Neural cell (in vitro differentiated cells): ENCODE measurements at regions not wholly inside any gene's neighbourhood (a gene's known extent, or its start where the extent isn't known, plus 50 kb on each side); places are given as distances from the start of the nearest gene placed in this dataset.

Source experiments
- H2AFZ ChIP-seq: fragments of 200-600, 300-800 bp; sonication (generic), shearing (Covaris generic); 2 replicates; pipeline ENCODE4 v1.6.0; 2014; ENCODE audit warnings: low read depth, mild to moderate bottlenecking, antibody characterized with exemption, low read length, moderate library complexity
- H3F3A ChIP-seq: fragments of 200-600 bp; shearing (Covaris generic); 2 replicates; pipeline ENCODE4 v1.6.1; 2016; ENCODE audit warnings: mild to moderate bottlenecking, moderate library complexity, mixed read lengths, antibody characterized with exemption, low read length; ENCODE audit not compliant: insufficient read depth, poor library complexity, severe bottlenecking
- H3K27ac ChIP-seq: fragments of 200-600, 300-800 bp; sonication (generic), shearing (Covaris generic); 2 replicates; pipeline ENCODE4 v1.5.1; 2014; ENCODE audit warnings: mild to moderate bottlenecking, low read length, moderate library complexity
- H3K27me3 ChIP-seq: fragments of 300-800, 200-600 bp; sonication (generic), shearing (Covaris generic); 2 replicates; pipeline ENCODE4 v1.6.0; 2014; ENCODE audit warnings: mild to moderate bottlenecking, low read depth, low read length, moderate library complexity; ENCODE audit not compliant: insufficient read depth
- H3K36me3 ChIP-seq: fragments of 300-800, 200-600 bp; sonication (generic), shearing (Covaris generic); 2 replicates; pipeline ENCODE4 v1.5.1; 2014; ENCODE audit warnings: mild to moderate bottlenecking, antibody characterized with exemption, low read length, moderate library complexity; ENCODE audit not compliant: insufficient read depth
- H3K4me2 ChIP-seq: fragments of 300-800, 200-600 bp; sonication (generic), shearing (Covaris generic); 2 replicates; pipeline ENCODE4 v1.6.0; 2014; ENCODE audit warnings: mild to moderate bottlenecking, low read length
- H3K4me3 ChIP-seq: fragments of 300-800, 200-600 bp; sonication (generic), shearing (Covaris generic); 2 replicates; pipeline ENCODE4 v1.5.1; 2014; ENCODE audit warnings: mild to moderate bottlenecking, low read length, moderate library complexity
- H3K79me2 ChIP-seq: fragments of 200-600 bp; shearing (Covaris generic); replicated peaks from 2 replicates; pipeline ENCODE4 v1.6.0; 2014; ENCODE audit warnings: mild to moderate bottlenecking, low read length, moderate library complexity; ENCODE audit not compliant: insufficient read depth
- H3K9ac ChIP-seq: fragments of 300-800, 200-600 bp; sonication (generic), shearing (Covaris generic); 2 replicates; pipeline ENCODE4 v1.6.1; 2016; ENCODE audit warnings: mild to moderate bottlenecking, low read length, mixed read lengths
- H3K9me2 ChIP-seq: fragments of 200-600 bp; shearing (Covaris generic); 2 replicates; pipeline ENCODE4 v1.6.1; 2016; ENCODE audit warnings: mild to moderate bottlenecking, low read length, mixed read lengths; ENCODE audit not compliant: insufficient read depth
- H3K9me3 ChIP-seq: fragments of 200-600, 300-800 bp; sonication (generic), shearing (Covaris generic); 2 replicates; pipeline ENCODE4 v1.6.1; 2016; ENCODE audit warnings: mild to moderate bottlenecking, mixed run types, low read length, moderate library complexity, mixed read lengths
- H4K20me1 ChIP-seq: fragments of 200-600 bp; shearing (Covaris generic); 2 replicates; pipeline ENCODE4 v1.6.1; 2016; ENCODE audit warnings: mild to moderate bottlenecking, mixed run types; ENCODE audit not compliant: insufficient read depth
- EP300 ChIP-seq: fragments of 450-650 bp; conservative IDR thresholded peaks from 2 replicates; pipeline ENCODE4 v1.6.1; 2014; ENCODE audit warnings: antibody characterized with exemption, mild to moderate bottlenecking, moderate library complexity; ENCODE audit not compliant: poor library complexity, severe bottlenecking
- EZH2 ChIP-seq: fragments of 200-600, 300-800 bp; shearing (Covaris generic), sonication (generic); IDR thresholded peaks from 2 replicates; pipeline ENCODE4 v1.6.1; 2014; ENCODE audit warnings: antibody characterized with exemption, low read length, borderline replicate concordance, mild to moderate bottlenecking; ENCODE audit not compliant: insufficient read depth, poor library complexity, severe bottlenecking
- MXI1 ChIP-seq: fragments of 450-650 bp; conservative IDR thresholded peaks from 2 replicates; pipeline ENCODE4 v1.6.1; 2014; ENCODE audit warnings: antibody characterized with exemption, mild to moderate bottlenecking; ENCODE audit not compliant: poor library complexity, severe bottlenecking
- POLR2AphosphoS5 ChIP-seq: IDR thresholded peaks from 2 replicates; pipeline ENCODE4 v1.6.1; 2012
- RAD21 ChIP-seq: fragments of 450-650 bp; conservative IDR thresholded peaks from 2 replicates; pipeline ENCODE4 v1.6.1; 2014; ENCODE audit warnings: antibody characterized with exemption, mild to moderate bottlenecking, moderate library complexity
- SMC3 ChIP-seq: fragments of 450-650 bp; conservative IDR thresholded peaks from 2 replicates; pipeline ENCODE4 v1.6.1; 2014; ENCODE audit warnings: antibody characterized with exemption, mild to moderate bottlenecking, moderate library complexity; ENCODE audit not compliant: poor library complexity
- TAF1 ChIP-seq: IDR thresholded peaks from 2 replicates; pipeline ENCODE4 v1.6.1; 2012; ENCODE audit warnings: low read depth
- TF ChIP-seq, protein P1 (sequence below): IDR thresholded peaks from 2 replicates; pipeline ENCODE4 v1.6.1; 2012; ENCODE audit warnings: borderline replicate concordance
- TF ChIP-seq, protein P2 (sequence below): fragments of 450-650 bp; IDR thresholded peaks from 2 replicates; pipeline ENCODE4 v1.5.1; 2014; ENCODE audit warnings: antibody characterized with exemption, mild to moderate bottlenecking, moderate library complexity; ENCODE audit not compliant: poor library complexity, severe bottlenecking

DNA sequence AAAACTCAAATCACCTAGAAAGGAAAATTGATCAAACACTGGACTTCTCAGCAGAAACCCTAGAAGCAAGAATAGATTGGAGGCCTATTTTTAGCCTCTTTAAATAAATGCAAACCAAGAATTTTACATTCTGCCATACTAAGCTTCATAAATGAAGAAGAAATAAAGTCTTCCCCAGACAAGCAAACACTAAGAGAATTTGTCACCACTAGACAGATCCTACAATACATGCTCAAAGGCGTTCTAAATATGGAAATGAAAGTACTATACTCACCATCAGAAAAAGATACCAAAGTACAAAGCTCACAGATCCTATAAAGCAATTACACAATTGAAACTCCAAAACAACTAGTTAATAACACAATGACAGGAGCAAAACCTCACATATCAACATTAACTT lies 578.1 kb downstream of the UQCRFS1 start:
- Histone ChIP-seq H4K20me1 (no peaks in the 10 kb centered on the region), H2AFZ (no peak overlapping the region), H3K79me2 (no peaks in the 10 kb centered on the region), H3K4me2 (no peak overlapping the region), H3K4me3 (no peak overlapping the region), H3K36me3 (no peaks in the 10 kb centered on the region), H3K9me2 (no peaks in the 10 kb centered on the region), H3F3A (no peaks in the 10 kb centered on the region), H3K9ac (no peak overlapping the region), H3K27ac (no peak overlapping the region), H3K9me3 (peaks cover 7% of the 10 kb centered on the region), H3K27me3 (no peaks in the 10 kb centered on the region)
- TF ChIP-seq POLR2AphosphoS5 (no peak), EZH2 (no peak), EP300 (no peak), MXI1 (no peak), RAD21 (no peak), SMC3 (no peak), TAF1 (no peak)
- TF ChIP-seq, protein P1, sequence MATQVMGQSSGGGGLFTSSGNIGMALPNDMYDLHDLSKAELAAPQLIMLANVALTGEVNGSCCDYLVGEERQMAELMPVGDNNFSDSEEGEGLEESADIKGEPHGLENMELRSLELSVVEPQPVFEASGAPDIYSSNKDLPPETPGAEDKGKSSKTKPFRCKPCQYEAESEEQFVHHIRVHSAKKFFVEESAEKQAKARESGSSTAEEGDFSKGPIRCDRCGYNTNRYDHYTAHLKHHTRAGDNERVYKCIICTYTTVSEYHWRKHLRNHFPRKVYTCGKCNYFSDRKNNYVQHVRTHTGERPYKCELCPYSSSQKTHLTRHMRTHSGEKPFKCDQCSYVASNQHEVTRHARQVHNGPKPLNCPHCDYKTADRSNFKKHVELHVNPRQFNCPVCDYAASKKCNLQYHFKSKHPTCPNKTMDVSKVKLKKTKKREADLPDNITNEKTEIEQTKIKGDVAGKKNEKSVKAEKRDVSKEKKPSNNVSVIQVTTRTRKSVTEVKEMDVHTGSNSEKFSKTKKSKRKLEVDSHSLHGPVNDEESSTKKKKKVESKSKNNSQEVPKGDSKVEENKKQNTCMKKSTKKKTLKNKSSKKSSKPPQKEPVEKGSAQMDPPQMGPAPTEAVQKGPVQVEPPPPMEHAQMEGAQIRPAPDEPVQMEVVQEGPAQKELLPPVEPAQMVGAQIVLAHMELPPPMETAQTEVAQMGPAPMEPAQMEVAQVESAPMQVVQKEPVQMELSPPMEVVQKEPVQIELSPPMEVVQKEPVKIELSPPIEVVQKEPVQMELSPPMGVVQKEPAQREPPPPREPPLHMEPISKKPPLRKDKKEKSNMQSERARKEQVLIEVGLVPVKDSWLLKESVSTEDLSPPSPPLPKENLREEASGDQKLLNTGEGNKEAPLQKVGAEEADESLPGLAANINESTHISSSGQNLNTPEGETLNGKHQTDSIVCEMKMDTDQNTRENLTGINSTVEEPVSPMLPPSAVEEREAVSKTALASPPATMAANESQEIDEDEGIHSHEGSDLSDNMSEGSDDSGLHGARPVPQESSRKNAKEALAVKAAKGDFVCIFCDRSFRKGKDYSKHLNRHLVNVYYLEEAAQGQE = no peak
- TF ChIP-seq, protein P2, sequence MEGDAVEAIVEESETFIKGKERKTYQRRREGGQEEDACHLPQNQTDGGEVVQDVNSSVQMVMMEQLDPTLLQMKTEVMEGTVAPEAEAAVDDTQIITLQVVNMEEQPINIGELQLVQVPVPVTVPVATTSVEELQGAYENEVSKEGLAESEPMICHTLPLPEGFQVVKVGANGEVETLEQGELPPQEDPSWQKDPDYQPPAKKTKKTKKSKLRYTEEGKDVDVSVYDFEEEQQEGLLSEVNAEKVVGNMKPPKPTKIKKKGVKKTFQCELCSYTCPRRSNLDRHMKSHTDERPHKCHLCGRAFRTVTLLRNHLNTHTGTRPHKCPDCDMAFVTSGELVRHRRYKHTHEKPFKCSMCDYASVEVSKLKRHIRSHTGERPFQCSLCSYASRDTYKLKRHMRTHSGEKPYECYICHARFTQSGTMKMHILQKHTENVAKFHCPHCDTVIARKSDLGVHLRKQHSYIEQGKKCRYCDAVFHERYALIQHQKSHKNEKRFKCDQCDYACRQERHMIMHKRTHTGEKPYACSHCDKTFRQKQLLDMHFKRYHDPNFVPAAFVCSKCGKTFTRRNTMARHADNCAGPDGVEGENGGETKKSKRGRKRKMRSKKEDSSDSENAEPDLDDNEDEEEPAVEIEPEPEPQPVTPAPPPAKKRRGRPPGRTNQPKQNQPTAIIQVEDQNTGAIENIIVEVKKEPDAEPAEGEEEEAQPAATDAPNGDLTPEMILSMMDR = no peak

DNA sequence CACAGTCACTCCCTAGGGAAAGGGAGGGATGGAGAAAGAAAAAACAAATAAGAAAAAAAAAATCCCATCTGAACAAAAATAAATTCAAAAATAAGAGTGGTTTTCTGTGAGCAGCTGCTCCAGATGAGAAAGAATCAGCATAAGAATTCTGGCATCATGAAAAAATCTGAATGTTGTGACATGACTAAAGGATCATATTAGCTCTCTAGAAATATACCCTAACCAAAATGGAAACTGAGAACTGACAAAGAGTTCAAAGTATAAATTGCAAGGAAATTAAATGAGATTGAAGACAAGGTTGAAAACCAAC lies 579.0 kb downstream of the UQCRFS1 start:
- no peaks in the 10 kb centered on the region for H3K9me2 ChIP-seq
- H3K4me2 ChIP-seq = no peak overlapping the region
- no peaks in the 10 kb centered on the region for H3K36me3 ChIP-seq
- no peaks in the 10 kb centered on the region for H3K27me3 ChIP-seq
- H3K9me3 ChIP-seq = peaks cover 7% of the 10 kb centered on the region
- H2AFZ ChIP-seq = no peak overlapping the region
- H3K79me2 ChIP-seq = no peaks in the 10 kb centered on the region
- H3K4me3 ChIP-seq = no peak overlapping the region
- H3F3A ChIP-seq = no peaks in the 10 kb centered on the region
- no peak overlapping the region for H3K9ac ChIP-seq
- TF ChIP-seq SMC3 (no peak), POLR2AphosphoS5 (no peak), TAF1 (no peak), EZH2 (no peak), EP300 (no peak), RAD21 (no peak), MXI1 (no peak)
- TF ChIP-seq, protein P1 = no peak
- TF ChIP-seq, protein P2 = no peak
- no peak overlapping the region for H3K27ac ChIP-seq
- no peaks in the 10 kb centered on the region for H4K20me1 ChIP-seq
